ENCODE measurements at regions not wholly inside any gene's neighbourhood (a gene's known extent, or its start where the extent isn't known, plus 50 kb on each side); places are given as distances from the start of the nearest gene placed in this dataset.

- TF ChIP-seq CTCF (IDR thresholded peaks at IDR 0.05) (no peak), POLR2AphosphoS5 (IDR thresholded peaks at IDR 0.05; ENCODE audit: insufficient read depth in 1 of 2, low read depth in 1 of 2) (no peak), POLR2A (IDR thresholded peaks at IDR 0.05) (no peak)
These were observed 244.2 kb upstream of the SOX21 start for GRCh38 chr13:94956417-94957110.
